ENCODE measurements at regions not wholly inside any gene's neighbourhood (a gene's known extent, or its start where the extent isn't known, plus 50 kb on each side); places are given as distances from the start of the nearest gene placed in this dataset.

DNA sequence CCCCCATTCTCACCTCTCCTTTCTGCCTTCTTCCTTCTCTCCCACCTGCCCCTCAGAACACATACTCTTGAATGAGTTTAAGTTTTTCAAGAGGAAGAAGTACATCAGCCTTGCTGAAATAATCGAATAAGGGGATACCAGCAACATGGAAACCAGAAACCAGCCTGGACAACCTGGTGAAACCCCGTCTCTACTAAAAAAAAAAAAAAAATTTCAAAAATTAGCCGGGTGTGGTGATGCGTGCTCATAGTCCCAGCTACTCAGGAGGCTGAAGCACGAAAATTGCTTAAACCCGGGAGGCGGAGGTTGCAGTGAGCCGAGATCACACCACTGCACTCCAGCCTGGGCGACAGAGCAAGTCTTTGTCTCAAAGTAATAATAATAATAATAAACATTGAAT is 75.0 kb upstream of the SLC1A4 start:
- TF ChIP-seq POLR2A (IDR thresholded peaks at IDR 0.05) (no peak), POLR2AphosphoS5 (IDR thresholded peaks at IDR 0.05) (no peak)
- TF ChIP-seq, protein P1, sequence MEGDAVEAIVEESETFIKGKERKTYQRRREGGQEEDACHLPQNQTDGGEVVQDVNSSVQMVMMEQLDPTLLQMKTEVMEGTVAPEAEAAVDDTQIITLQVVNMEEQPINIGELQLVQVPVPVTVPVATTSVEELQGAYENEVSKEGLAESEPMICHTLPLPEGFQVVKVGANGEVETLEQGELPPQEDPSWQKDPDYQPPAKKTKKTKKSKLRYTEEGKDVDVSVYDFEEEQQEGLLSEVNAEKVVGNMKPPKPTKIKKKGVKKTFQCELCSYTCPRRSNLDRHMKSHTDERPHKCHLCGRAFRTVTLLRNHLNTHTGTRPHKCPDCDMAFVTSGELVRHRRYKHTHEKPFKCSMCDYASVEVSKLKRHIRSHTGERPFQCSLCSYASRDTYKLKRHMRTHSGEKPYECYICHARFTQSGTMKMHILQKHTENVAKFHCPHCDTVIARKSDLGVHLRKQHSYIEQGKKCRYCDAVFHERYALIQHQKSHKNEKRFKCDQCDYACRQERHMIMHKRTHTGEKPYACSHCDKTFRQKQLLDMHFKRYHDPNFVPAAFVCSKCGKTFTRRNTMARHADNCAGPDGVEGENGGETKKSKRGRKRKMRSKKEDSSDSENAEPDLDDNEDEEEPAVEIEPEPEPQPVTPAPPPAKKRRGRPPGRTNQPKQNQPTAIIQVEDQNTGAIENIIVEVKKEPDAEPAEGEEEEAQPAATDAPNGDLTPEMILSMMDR (IDR thresholded peaks at IDR 0.05) = no peak
